ENCODE measurements at regions not wholly inside any gene's neighbourhood (a gene's known extent, or its start where the extent isn't known, plus 50 kb on each side); places are given as distances from the start of the nearest gene placed in this dataset.

DNA sequence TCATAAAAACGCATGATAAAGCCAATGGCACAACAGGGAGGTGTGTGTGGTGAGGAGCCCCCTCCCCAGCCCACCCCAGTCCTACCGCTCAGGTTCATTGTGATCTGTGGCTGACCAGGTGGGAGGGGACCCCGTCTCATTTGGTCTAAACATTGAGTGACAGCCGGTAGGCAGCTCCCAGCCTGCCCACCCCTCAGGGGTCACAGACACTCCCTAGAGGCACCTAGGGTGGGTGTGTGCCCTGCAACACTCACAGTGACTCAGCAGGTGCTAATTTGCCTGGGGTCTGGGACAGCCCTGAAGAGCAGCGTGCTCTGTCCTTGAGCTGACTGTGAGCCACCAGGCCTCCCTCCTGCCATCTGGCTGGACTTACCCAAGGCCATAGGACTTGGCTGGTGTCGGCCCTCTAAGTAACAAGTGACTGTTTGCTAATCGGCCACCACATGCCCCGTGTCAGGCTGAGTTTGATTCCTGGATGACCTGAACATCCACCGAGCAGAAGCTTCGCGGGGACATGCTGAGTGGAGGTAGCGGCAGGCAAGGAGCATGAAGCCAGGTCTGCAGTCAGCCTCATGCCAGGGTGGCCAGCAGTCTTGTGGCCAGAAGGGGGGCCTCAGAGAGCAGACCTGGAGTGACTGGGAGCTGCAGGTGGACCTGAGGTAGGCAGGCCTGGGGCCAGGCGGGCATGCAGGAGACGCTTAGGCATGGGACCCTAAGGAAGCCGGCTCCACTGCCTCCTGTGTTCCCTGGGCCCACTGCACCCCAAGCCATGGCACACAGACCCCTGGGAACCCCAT lies 282.3 kb upstream of the SHH start:
- no peaks in the 10 kb centered on the region for H3K27me3 ChIP-seq (ENCODE audit: control insufficient read depth, insufficient read depth)
- intact Hi-C loops (cut with DNase I) = no loop called here
- WGBS = 82% methylated on average over 15 of the region's 15 CpGs
- H3K9me3 ChIP-seq (ENCODE audit: control insufficient read depth, low read length) = no peaks in the 10 kb centered on the region
- no peak overlapping the region for H3K27ac ChIP-seq (ENCODE audit: low read length)
- no peak overlapping the region for H3K4me3 ChIP-seq (ENCODE audit: low read length)
- ATAC-seq (peak in 1 of 2 donors; percentile 13), DNase-seq (no peak)
- H3K4me1 ChIP-seq (ENCODE audit: control insufficient read depth, insufficient read depth, low read length) = no peaks in the 10 kb centered on the region

DNA sequence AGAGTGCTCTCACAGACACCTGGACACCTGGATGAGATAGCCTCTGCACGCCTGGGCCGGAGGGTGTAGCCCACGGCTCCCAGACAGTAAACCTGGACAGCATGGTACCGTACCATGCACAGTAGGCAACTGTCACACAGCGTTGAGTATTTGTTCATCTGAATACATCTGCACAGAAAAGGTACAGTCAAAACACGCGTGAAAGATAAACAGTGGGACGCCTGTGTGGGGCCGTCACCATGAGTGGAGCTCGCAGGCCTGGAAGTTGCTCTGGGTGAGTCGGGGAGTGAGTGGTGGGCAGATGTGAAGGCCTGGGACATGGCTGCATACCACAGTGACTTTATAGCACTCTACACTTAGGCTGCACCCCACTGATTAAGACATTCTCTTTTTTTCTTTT lies 280.0 kb upstream of the SHH start:
- no peaks in the 10 kb centered on the region for H3K9me3 ChIP-seq (ENCODE audit: control insufficient read depth, low read length)
- H3K27ac ChIP-seq (ENCODE audit: low read length) = no peak overlapping the region
- no peak overlapping the region for H3K4me3 ChIP-seq (ENCODE audit: low read length)
- intact Hi-C loops (cut with DNase I) = no loop called here
- H3K4me1 ChIP-seq (ENCODE audit: control insufficient read depth, insufficient read depth, low read length) = no peaks in the 10 kb centered on the region
- ATAC-seq = no peak
- WGBS = 88% methylated on average over 11 of the region's 11 CpGs
- DNase-seq = no peak
- no peaks in the 10 kb centered on the region for H3K27me3 ChIP-seq (ENCODE audit: control insufficient read depth, insufficient read depth)

DNA sequence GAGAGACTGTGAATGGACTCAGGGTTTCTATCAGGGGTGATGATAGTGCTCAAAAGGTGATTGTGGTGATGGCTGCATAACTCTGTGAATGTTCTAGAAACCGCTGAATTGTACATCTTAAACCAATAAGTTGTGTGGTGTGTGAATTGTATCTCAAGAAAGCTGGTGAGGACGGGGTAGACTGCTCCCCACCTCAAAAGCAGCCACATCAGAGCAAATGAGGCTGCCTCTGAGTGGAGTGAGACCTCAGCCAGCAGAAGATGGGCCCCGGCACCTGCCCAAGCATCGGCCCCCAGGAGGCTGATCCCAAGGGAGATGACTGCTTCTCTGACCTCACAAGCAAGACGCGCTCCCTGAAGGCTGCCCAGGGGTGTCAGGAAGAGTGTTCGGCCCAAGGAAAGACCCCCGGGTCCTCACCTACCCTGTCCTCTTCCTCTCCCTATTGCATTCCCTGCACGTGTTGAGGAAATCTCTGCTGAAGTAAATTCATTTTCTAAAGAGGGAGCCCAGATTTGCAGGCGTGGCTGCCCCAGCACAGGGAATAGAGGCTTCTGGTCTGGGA lies 279.3 kb upstream of the SHH start:
- WGBS = 83% methylated on average over 10 of the region's 10 CpGs
- DNase-seq = no peak
- Histone ChIP-seq H3K27me3 (ENCODE audit: control insufficient read depth, insufficient read depth) (no peaks in the 10 kb centered on the region), H3K4me1 (ENCODE audit: control insufficient read depth, insufficient read depth, low read length) (no peaks in the 10 kb centered on the region), H3K4me3 (ENCODE audit: low read length) (no peak overlapping the region), H3K27ac (ENCODE audit: low read length) (no peak overlapping the region), H3K9me3 (ENCODE audit: control insufficient read depth, low read length) (no peaks in the 10 kb centered on the region)
- intact Hi-C loops (cut with DNase I) = no loop called here
- ATAC-seq = no peak

DNA sequence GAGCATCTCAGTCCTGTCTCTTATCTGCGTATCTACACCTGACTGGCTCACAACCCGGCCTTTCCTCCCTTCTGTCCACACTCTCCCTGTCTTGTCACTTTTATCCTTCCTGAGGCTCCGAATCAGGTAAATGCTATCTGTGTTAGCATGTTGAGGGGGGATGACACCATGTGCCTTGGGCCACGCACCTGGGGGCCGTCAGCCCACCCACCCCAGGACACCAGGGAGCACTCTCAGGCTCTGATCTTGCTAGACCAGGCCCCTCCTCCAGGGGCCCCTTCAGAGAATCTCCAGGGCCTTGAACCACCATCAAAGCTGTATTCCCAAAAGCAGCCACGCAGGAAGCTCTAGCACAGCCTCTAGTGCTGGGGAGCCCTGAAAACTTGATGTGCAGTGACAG lies 278.7 kb upstream of the SHH start:
- Histone ChIP-seq H3K4me1 (ENCODE audit: control insufficient read depth, insufficient read depth, low read length) (no peaks in the 10 kb centered on the region), H3K27ac (ENCODE audit: low read length) (no peak overlapping the region), H3K4me3 (ENCODE audit: low read length) (no peak overlapping the region), H3K27me3 (ENCODE audit: control insufficient read depth, insufficient read depth) (no peaks in the 10 kb centered on the region), H3K9me3 (ENCODE audit: control insufficient read depth, low read length) (no peaks in the 10 kb centered on the region)
- DNase-seq = no peak
- 72% methylated on average over 6 of the region's 6 CpGs for WGBS
- ATAC-seq = no peak
- intact Hi-C loops (cut with DNase I) = no loop called here

DNA sequence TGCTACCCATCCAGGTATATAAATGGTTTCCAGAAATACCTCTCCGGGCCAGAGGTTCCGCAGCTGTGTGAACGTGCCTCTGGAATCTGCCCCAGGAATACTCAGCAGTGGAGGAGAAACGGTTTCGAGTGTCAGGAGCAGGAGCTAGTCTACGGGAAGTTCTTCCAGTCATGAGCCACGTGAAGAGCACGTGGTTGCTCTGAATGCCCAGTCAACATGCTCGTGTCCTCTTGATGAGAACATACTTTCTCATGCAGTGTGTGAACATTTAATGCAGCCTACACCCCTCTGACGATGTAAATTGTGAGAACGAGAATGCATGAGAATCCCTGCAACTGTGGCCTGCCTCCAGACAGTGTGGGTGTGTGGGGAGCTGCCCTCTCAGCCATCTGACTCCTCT lies 277.0 kb upstream of the SHH start:
- Histone ChIP-seq H3K4me1 (ENCODE audit: control insufficient read depth, insufficient read depth, low read length) (no peaks in the 10 kb centered on the region), H3K4me3 (ENCODE audit: low read length) (no peak overlapping the region), H3K27me3 (ENCODE audit: control insufficient read depth, insufficient read depth) (no peaks in the 10 kb centered on the region), H3K27ac (ENCODE audit: low read length) (no peak overlapping the region), H3K9me3 (ENCODE audit: control insufficient read depth, low read length) (no peaks in the 10 kb centered on the region)
- DNase-seq (no peak), ATAC-seq (no peak)
- WGBS = 84% methylated on average over 11 of the region's 11 CpGs
- intact Hi-C loops (cut with DNase I) = no loop called here

DNA sequence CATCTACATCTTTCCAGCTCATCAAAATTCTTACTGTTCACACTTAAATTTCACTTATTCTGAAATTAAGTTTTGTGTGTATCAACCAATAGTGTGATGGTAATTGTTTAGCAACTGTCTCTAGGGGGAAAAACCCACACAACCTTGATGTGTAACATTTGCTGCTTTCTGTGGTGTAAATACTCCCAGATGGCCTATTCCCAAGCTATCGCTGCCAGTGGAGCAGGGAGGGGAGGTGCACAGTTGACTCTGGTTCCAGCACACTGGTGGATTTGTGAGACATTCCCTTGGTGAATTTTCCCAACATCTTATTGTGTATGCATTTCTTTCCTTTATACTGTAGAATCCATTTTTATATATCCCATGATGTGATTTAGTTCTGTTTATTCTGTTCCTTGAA lies 275.9 kb upstream of the SHH start:
- DNase-seq (no peak), ATAC-seq (no peak)
- 82% methylated on average over 1 of the region's 1 CpG for WGBS
- Histone ChIP-seq H3K4me1 (ENCODE audit: control insufficient read depth, insufficient read depth, low read length) (no peaks in the 10 kb centered on the region), H3K27ac (ENCODE audit: low read length) (no peak overlapping the region), H3K9me3 (ENCODE audit: control insufficient read depth, low read length) (no peaks in the 10 kb centered on the region), H3K4me3 (ENCODE audit: low read length) (no peak overlapping the region), H3K27me3 (ENCODE audit: control insufficient read depth, insufficient read depth) (no peaks in the 10 kb centered on the region)
- intact Hi-C loops (cut with DNase I) = no loop called here

DNA sequence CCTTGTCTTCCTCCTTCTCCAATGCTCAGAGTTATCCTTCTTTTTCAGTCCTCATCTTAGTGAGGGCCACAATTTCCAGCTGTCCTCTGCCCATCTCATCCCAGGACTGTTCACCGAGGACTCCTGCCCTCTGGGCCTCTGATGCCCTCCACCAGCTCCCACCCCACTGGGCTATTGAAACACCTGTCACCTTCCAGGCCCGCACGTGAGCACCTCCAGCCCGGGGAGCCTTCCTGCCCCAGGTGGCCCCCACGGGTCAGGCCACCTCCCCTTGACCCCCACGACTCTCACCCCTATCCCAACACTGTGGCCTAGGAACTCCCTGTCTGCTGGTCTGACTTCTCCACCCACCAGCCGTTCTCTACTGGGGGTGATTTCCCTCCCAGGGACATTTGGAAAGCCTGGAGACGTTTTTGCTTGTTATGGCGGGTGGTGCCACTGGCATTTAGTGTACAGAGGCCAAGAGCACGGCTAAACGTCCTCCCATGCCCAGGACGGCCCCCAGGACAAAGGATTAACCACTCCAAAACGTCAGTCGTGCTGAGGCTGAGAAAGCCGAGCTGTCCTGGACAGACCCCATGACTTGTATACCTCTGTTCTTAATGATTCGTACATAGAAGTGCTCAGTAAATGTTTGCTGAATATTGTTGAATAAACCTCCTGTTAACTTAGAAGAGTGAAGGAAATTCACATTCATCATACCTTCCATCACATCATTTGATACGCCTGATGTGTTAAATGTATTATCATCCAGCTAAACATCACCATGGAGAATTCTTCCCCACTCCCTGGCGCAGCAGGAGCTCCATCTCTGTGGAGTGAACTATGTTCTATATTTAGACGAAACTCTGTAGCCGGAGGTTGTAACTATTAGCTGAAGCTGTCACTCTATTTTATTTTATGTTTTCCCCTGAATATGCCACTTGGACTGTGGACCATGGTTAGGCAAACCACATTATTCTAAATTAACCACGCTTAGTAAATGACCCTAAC lies 270.1 kb upstream of the SHH start:
- DNase-seq (no peak), ATAC-seq (no peak)
- Histone ChIP-seq H3K27ac (ENCODE audit: low read length) (no peak overlapping the region), H3K4me1 (ENCODE audit: control insufficient read depth, insufficient read depth, low read length) (no peaks in the 10 kb centered on the region), H3K4me3 (ENCODE audit: low read length) (no peak overlapping the region), H3K9me3 (ENCODE audit: control insufficient read depth, low read length) (no peaks in the 10 kb centered on the region), H3K27me3 (ENCODE audit: control insufficient read depth, insufficient read depth) (no peaks in the 10 kb centered on the region)
- 61% methylated on average over 21 of the region's 21 CpGs for WGBS
- intact Hi-C loops (cut with DNase I) = no loop called here

DNA sequence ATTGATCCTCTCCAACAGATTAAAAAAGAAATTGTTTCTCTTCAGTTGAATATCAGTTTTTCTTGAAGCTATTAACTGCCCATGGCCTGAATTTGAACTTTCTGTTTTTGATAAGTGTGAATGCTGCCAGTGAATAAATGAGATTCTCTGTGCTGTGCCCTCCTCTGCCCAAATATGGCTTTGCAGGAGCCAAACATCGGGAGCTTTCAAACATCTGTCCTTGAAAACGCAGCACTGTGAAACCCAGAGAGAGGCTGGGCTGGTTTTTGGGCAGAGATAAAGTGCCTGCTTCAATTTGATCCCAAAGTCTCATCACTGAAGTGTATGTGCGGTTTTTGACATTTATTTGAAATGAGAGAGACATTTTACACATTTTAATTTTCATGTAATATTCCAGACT lies 268.3 kb upstream of the SHH start:
- intact Hi-C loops (cut with DNase I) = no loop called here
- ATAC-seq (no peak), DNase-seq (no peak)

DNA sequence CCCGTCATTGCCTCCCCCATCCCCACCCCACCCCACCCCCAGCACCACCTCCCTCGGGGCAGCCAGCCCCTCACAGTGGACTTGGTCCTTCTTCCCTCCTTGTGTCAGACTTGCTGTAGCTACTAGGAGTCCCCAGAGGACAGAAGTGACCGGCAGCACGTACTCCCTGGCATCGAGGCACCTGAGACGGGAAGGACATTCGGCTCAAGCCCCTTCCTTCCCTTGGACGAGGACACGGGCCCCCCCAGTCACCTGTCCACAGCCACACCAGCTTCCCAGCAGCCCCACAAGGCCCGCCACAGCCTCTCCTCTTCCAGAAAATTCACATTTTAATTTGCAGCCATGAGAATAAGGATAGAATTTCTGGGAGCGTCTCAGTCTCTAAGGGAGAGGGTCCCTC lies 267.8 kb upstream of the SHH start:
- intact Hi-C loops (cut with DNase I) = no loop called here
- no peaks in the 10 kb centered on the region for H3K9me3 ChIP-seq (ENCODE audit: control insufficient read depth, low read length)
- no peak overlapping the region for H3K4me3 ChIP-seq (ENCODE audit: low read length)
- H3K27me3 ChIP-seq (ENCODE audit: control insufficient read depth, insufficient read depth) = no peaks in the 10 kb centered on the region
- DNase-seq (no peak), ATAC-seq (no peak)
- WGBS = 75% methylated on average over 11 of the region's 11 CpGs
- no peaks in the 10 kb centered on the region for H3K4me1 ChIP-seq (ENCODE audit: control insufficient read depth, insufficient read depth, low read length)
- no peak overlapping the region for H3K27ac ChIP-seq (ENCODE audit: low read length)

More for the DNA sequence above, 268.3 kb upstream of the SHH start:
- Histone ChIP-seq H3K27me3 (ENCODE audit: control insufficient read depth, insufficient read depth) (no peaks in the 10 kb centered on the region), H3K4me1 (ENCODE audit: control insufficient read depth, insufficient read depth, low read length) (no peaks in the 10 kb centered on the region), H3K27ac (ENCODE audit: low read length) (no peak overlapping the region), H3K4me3 (ENCODE audit: low read length) (no peak overlapping the region), H3K9me3 (ENCODE audit: control insufficient read depth, low read length) (no peaks in the 10 kb centered on the region)
- WGBS = 56% methylated on average over 3 of the region's 3 CpGs

DNA sequence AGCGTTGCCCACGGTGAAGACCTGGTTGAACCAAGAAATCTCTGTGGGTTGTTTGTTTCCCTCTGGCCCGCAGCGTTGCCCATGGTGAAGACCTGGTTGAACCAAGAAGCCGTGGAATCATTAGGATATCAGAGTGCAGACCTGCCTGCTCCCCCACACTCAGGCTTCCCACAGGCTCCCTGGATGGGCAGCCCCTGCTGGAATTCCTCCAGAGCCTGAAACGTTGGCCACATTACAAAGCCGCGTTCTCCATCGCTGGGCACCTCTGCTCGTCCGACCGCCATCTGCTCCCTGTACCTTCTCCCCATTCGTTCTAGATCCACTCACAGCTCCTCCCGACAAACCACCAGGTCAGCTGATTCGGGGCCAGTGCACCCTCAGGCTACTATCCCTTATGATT lies 266.9 kb upstream of the SHH start:
- H3K27ac ChIP-seq (ENCODE audit: low read length) = no peak overlapping the region
- WGBS = 85% methylated on average over 15 of the region's 15 CpGs
- intact Hi-C loops (cut with DNase I) = no loop called here
- DNase-seq (no peak), ATAC-seq (no peak)
- H3K4me3 ChIP-seq (ENCODE audit: low read length) = no peak overlapping the region
- H3K27me3 ChIP-seq (ENCODE audit: control insufficient read depth, insufficient read depth) = no peaks in the 10 kb centered on the region
- no peaks in the 10 kb centered on the region for H3K4me1 ChIP-seq (ENCODE audit: control insufficient read depth, insufficient read depth, low read length)
- H3K9me3 ChIP-seq (ENCODE audit: control insufficient read depth, low read length) = no peaks in the 10 kb centered on the region

DNA sequence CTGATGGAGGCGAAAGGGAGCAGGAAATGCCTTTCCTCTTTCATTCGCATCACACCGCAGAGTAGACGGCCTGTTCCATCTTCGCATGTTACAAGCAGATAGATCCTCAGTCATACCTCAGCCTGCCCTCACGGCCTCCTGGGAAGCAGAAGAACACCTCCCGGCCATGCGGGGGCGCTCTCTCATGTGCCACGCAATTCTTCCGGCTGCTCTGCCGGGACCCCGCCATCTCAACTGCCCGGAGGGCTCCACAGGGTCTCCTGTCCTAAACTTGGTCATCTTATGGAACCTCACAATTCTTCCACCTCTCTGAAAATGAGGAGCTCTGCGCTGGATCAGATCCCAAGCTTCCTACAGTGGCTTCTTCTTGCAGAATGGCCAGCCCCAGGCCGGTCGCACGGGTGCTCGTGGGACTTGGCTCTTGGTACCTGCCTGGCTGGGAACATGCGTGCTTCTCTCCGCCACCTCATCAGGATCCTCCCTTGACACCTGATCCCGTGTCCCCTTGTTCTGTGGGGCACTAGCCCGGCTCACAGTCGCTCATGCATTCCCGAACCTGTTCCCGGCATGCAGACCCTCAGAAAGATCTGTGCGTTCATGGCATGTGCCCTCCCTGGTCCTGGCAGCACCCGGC lies 262.8 kb upstream of the SHH start:
- H3K9me3 ChIP-seq (ENCODE audit: control insufficient read depth, low read length) = no peaks in the 10 kb centered on the region
- ATAC-seq (no peak), DNase-seq (no peak)
- intact Hi-C loops (cut with DNase I) = no loop called here
- H3K4me1 ChIP-seq (ENCODE audit: control insufficient read depth, insufficient read depth, low read length) = no peaks in the 10 kb centered on the region
- H3K27me3 ChIP-seq (ENCODE audit: control insufficient read depth, insufficient read depth) = no peaks in the 10 kb centered on the region
- 90% methylated on average over 28 of the region's 28 CpGs for WGBS
- H3K27ac ChIP-seq (ENCODE audit: low read length) = no peak overlapping the region
- no peak overlapping the region for H3K4me3 ChIP-seq (ENCODE audit: low read length)
